ENCODE measurements at regions not wholly inside any gene's neighbourhood (a gene's known extent, or its start where the extent isn't known, plus 50 kb on each side); places are given as distances from the start of the nearest gene placed in this dataset.

GRCh38 chr6:23600118-23600517, 525.9 kb upstream of the NRSN1 start:
- Histone ChIP-seq H3K4me3 (no peak overlapping the region), H3K36me3 (no peaks in the 10 kb centered on the region), H3K4me1 (no peaks in the 10 kb centered on the region), H3K27ac (no peak overlapping the region), H3K9me3 (peaks cover 0 to 14% (median 0%) of the 10 kb centered on the region in 12 donors), H3K27me3 (no peaks in the 10 kb centered on the region)
- intact Hi-C loops (cut with DNase I), result no loop called here
- ATAC-seq (no peak), DNase-seq (no peak)
- TF ChIP-seq CTCF (IDR thresholded peaks at IDR 0.05) (no peak), POLR2A (IDR thresholded peaks at IDR 0.05) (no peak)

GRCh38 chr6:23601811-23602345, 524.1 kb upstream of the NRSN1 start:
- no peaks in the 10 kb centered on the region for H3K4me1 ChIP-seq
- intact Hi-C loops (cut with DNase I), result no loop called here
- 74 to 82% (median 78%) methylated on average over 1 of the region's 1 CpG for WGBS, 4 donors
- no peak for ATAC-seq
- no peak overlapping the region for H3K27ac ChIP-seq
- peaks cover 0 to 30% (median 0%) of the 10 kb centered on the region in 12 donors for H3K9me3 ChIP-seq
- no peak for DNase-seq
- no peaks in the 10 kb centered on the region for H3K27me3 ChIP-seq
- no peak for TF ChIP-seq CTCF (IDR thresholded peaks at IDR 0.05)
- TF ChIP-seq POLR2A (IDR thresholded peaks at IDR 0.05), result no peak
- H3K4me3 ChIP-seq, result no peak overlapping the region
- no peaks in the 10 kb centered on the region for H3K36me3 ChIP-seq

- Histone ChIP-seq H3K27me3 (no peaks in the 10 kb centered on the region), H3K36me3 (no peaks in the 10 kb centered on the region), H3K9me3 (peaks cover 0 to 30% (median 0%) of the 10 kb centered on the region in 12 donors), H3K4me1 (no peaks in the 10 kb centered on the region), H3K27ac (no peak overlapping the region), H3K4me3 (no peak overlapping the region)
- TF ChIP-seq CTCF (IDR thresholded peaks at IDR 0.05) (no peak), POLR2A (IDR thresholded peaks at IDR 0.05) (no peak)
- 65 to 72% (median 69%) methylated on average over 5 of the region's 5 CpGs for WGBS, 4 donors
- DNase-seq, result no peak
- intact Hi-C loops (cut with DNase I), result no loop called here
- ATAC-seq, result no peak
Measured at GRCh38 chr6:23608931-23609435, 517.0 kb upstream of the NRSN1 start.

- Histone ChIP-seq H3K4me1 (no peaks in the 10 kb centered on the region), H3K27me3 (no peaks in the 10 kb centered on the region), H3K36me3 (no peaks in the 10 kb centered on the region), H3K4me3 (no peak overlapping the region), H3K27ac (no peak overlapping the region), H3K9me3 (peaks cover 0 to 2% (median 0%) of the 10 kb centered on the region in 12 donors)
- no peak for DNase-seq
- ATAC-seq, result no peak
- intact Hi-C loops (cut with DNase I), result no loop called here
- 67 to 72% (median 71%) methylated on average over 6 of the region's 6 CpGs for WGBS, 4 donors
- TF ChIP-seq CTCF (IDR thresholded peaks at IDR 0.05), result no peak
- no peak for TF ChIP-seq POLR2A (IDR thresholded peaks at IDR 0.05)
Measured at GRCh38 chr6:23611776-23612381, 514.1 kb upstream of the NRSN1 start.
